Motor neuron (in vitro differentiated cells): ENCODE measurements at regions not wholly inside any gene's neighbourhood (a gene's known extent, or its start where the extent isn't known, plus 50 kb on each side); places are given as distances from the start of the nearest gene placed in this dataset.

Source experiments
- ATAC-seq, 8 experiments: fragments of 200-7000 bp; cut with Tn5 transposase; replicated peaks in 6 of 8; 2 replicates each; pipeline ENCODE4 v1.8.0; 2021; ENCODE audit warnings: mild to moderate bottlenecking in 8 of 8, moderate library complexity in 8 of 8
- H3K27ac ChIP-seq, 2 donors: fragments of 250-450 bp; sonication (Bioruptor Pico); 2 replicates each; pipeline ENCODE4 v1.9.0; 2021; ENCODE audit warnings: antibody characterized with exemption in 2 of 2, mild to moderate bottlenecking in 2 of 2, moderate library complexity in 1 of 2
- H3K4me1 ChIP-seq, 2 donors: fragments of 250-450 bp; sonication (Bioruptor Pico); replicated peaks in 1 of 2; 2 replicates each; pipeline ENCODE4 v1.6.1; 2021; ENCODE audit warnings: antibody characterized with exemption in 2 of 2, mild to moderate bottlenecking in 2 of 2, moderate library complexity in 1 of 2
- H3K4me3 ChIP-seq, 5 donors: fragments of 250-450 bp; sonication (Bioruptor Pico); 2 replicates each; pipeline ENCODE4 v1.9.0; 2021; ENCODE audit warnings: antibody characterized with exemption in 5 of 5, mild to moderate bottlenecking in 5 of 5, moderate library complexity in 4 of 5
- WGBS, 10 experiments: fragments of 450-650 bp; shearing (Covaris generic); methylation state at CpG; one replicate each; pipeline ENCODE4 v1.0.0; 2022; 5-methylcytosine and 5-hydroxymethylcytosine counted together
- in situ Hi-C, 9 experiments: fragments of 400-800 bp; cut with MboI; loops; one replicate each; pipeline ENCODE4 v1.15.0; 2021; ENCODE audit warnings: low sequenced_read_pairs in 9 of 9, low pct_unique_long_range_greater_than_20kb in 2 of 9; ENCODE audit not compliant: unreplicated experiment in 9 of 9

DNA sequence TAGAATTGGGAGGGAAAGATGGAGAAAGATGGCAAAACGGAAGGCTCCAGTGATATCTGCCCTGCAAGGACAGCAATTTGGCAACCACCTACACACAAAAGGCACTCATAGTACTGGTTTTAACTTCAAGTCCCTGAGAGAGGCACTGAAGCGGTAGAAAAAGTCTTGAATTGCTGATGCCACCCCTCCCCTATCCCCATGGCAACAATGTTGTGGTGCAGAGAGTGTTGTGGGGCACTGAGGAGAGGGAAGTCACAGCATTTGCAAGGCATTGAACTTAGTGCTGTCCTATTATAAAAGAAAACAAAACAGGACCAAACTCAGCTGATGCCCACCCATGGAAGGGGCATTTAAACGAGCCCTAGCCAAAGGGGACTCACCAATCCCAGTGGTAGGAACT, 343.7 kb downstream of the HAO1 start:
- peak in 5 of 8 experiments; percentile 38 to 99 (median 42) for ATAC-seq

DNA sequence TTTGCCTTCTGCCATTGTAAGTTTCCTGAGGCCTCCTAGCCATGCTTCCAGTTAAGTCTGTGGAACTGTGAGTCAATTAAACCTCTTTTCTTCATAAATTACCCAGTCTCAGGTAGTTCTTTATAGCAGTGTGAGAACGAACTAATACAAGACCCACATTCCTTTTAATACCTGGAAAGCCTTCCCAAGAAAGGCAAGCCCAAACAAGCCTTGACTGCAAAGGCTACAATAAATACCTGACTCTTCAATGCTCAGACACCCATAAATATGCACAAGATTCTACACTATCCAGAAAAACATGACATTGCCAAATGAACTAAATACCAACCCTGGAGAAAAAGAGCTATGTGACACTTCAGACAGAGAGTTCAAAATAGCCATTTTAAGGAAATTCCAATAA, 338.8 kb downstream of the HAO1 start:
- H3K4me3 ChIP-seq: no peak overlapping the region
- no peaks in the 10 kb centered on the region for H3K4me1 ChIP-seq
- 29 to 83% (median 75%) methylated on average over 1 of the region's 1 CpG; no CpG with 5 or more reads in 3 of the 10 experiments for WGBS, 10 experiments
- in situ Hi-C loops: no loop called here
- H3K27ac ChIP-seq: no peak overlapping the region
- no peak for ATAC-seq

More for the DNA sequence above, 343.7 kb downstream of the HAO1 start:
- Histone ChIP-seq H3K4me1 (no peaks in the 10 kb centered on the region), H3K27ac (no peak overlapping the region), H3K4me3 (no peak overlapping the region)
- in situ Hi-C loops: no loop called here
- WGBS, 10 experiments: 0 to 45% (median 30%) methylated on average over 2 to 3 of the region's 3 CpGs; no CpG with 5 or more reads in 4 of the 10 experiments

DNA sequence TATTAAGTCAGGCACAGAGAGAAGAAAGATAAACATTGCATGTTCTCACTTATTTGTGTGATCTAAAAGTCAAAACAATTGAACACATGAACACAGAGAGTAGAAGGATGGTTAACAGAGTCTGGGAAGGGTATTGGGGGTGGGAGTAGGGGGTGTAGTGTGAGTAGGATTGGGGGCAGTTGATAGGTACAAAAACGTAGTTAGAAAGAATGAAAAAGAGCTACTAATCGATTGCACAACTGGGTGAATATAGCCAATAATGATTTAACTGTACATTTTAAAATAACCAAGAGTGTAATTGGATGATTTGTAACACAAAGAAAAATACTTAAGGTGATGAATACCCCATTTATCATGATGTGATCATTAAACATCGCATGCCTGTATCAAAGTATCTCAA, 333.3 kb downstream of the HAO1 start:
- ATAC-seq: no peak
- in situ Hi-C loops: no loop called here
- Histone ChIP-seq H3K4me1 (no peaks in the 10 kb centered on the region), H3K27ac (no peak overlapping the region), H3K4me3 (no peak overlapping the region)
- 26 to 91% (median 60%) methylated on average over 1 to 3 of the region's 3 CpGs; no CpG with 5 or more reads in 3 of the 10 experiments for WGBS, 10 experiments

DNA sequence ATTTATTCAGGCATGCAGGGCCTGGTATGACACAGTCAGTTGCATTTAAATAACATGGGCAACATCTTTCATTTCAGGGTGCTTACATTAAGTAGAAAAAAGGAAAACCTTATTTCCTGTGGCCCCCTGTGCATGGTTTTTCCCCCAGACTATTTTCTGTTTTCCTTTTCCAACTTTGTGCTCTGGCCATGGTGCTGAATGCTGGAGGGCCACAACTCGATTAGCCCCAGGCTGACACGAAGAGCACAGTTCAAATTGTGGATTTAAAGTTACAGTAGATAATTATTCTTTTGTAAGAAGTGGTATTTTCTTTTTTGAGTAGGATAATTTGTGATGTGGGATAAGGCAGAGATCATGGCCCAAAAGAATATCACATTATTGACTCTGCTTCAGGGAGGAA, 332.0 kb downstream of the HAO1 start:
- in situ Hi-C loops: no loop called here
- WGBS, 10 experiments: 0 to 17% (median 0%) methylated on average over 1 to 2 of the region's 2 CpGs; no CpG with 5 or more reads in 3 of the 10 experiments
- ATAC-seq: no peak
- Histone ChIP-seq H3K27ac (no peak overlapping the region), H3K4me3 (no peak overlapping the region), H3K4me1 (no peaks in the 10 kb centered on the region)

DNA sequence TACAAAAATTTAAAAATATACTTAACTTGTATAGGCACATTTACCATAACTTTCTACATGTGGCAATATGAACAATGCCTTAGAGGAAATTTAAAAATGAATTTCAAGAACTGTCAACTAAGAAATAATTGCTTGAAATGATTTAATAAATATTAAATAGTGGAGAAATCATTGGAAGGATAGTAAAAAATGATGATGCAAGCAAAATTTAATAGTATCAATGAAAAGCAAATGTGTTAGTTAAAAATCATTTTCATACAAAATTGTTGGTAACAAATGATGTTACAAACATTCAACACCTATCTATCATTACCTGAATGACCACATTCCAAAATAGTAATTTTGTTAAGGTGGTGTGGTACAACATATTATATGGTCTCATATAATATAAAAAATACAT, 331.0 kb downstream of the HAO1 start:
- H3K4me3 ChIP-seq: no peak overlapping the region
- H3K27ac ChIP-seq: no peak overlapping the region
- no peak for ATAC-seq
- in situ Hi-C loops: no loop called here
- H3K4me1 ChIP-seq: no peaks in the 10 kb centered on the region

DNA sequence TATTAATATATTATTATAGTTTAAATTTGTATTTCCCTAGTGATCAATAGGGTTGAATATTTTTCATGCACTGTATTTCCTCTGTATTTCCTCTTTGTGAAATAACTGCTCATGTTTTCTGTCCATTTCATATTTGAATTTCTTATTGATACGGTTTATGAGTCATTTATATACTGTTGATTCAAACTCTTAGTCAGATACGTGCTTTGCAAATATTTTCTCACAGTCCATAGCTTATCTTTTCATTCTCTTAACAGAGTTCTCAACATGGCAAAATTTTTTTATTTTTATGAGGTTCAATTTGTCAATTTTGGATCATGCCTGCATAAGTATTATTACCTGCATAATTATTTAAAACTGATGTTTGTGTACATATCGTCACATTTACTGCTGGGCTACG, 329.6 kb downstream of the HAO1 start:
- WGBS, 10 experiments: 35 to 93% (median 63%) methylated on average over 1 to 4 of the region's 4 CpGs
- Histone ChIP-seq H3K4me3 (no peak overlapping the region), H3K4me1 (no peaks in the 10 kb centered on the region), H3K27ac (no peak overlapping the region)
- ATAC-seq: no peak
- in situ Hi-C loops: no loop called here

DNA sequence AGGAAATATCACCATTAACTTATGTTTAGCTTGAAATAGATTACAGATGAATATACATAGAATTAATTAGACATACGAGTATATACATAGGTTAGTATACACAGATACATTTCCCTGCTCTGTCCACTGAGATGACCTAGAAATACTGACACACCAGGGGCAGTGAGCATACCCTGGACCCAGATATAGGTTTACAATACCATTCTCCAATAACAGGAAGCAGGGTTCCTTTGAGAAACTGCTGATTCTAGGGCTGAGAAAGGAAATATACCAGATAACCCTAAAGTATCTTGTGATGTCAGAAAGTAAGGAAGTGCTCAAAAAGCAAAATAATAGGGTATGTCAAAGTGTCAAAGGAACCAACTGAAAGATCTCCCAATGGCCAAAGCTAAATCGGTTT, 322.5 kb downstream of the HAO1 start:
- ATAC-seq: no peak
- Histone ChIP-seq H3K4me1 (no peaks in the 10 kb centered on the region), H3K27ac (no peak overlapping the region), H3K4me3 (no peak overlapping the region)
- WGBS, 10 experiments: 29 to 91% (median 54%) methylated on average over 1 to 2 of the region's 2 CpGs; no CpG with 5 or more reads in 1 of the 10 experiments
- in situ Hi-C loops: no loop called here

DNA sequence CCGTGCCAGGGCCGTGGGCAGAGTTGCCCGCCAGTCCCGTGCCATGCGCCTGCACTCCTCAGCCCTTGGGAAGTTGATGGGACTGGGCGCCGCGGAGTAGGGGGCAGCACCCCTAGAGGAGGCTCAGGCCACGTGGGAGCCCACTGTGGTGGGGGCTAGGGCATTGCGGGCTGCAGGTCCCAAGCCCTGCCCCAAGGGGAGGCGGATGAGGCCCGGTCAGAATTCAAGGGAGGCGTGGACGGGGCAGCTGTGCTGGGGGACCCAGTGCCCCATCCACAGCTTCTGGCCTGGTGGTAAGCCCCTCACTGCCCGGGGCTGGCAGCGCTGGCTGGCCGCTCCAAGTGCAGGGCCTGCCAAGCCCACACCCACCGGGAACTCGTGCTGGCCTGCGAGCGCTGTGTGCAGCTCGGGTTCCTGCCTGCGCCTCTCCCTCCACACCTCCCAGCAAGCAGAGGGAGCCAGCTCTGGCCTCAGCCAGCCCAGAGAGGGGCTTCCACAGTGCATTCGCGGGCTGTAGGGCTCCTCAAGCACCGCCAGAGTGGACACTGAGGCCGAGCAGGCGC, 317.8 kb downstream of the HAO1 start:
- in situ Hi-C loops: no loop called here
- H3K4me1 ChIP-seq: no peaks in the 10 kb centered on the region
- WGBS, 10 experiments: 92 to 100% (median 96%) methylated on average over 3 to 10 of the region's 28 CpGs; no CpG with 5 or more reads in 5 of the 10 experiments
- no peak for ATAC-seq
- H3K27ac ChIP-seq: no peak overlapping the region
- H3K4me3 ChIP-seq: no peak overlapping the region

DNA sequence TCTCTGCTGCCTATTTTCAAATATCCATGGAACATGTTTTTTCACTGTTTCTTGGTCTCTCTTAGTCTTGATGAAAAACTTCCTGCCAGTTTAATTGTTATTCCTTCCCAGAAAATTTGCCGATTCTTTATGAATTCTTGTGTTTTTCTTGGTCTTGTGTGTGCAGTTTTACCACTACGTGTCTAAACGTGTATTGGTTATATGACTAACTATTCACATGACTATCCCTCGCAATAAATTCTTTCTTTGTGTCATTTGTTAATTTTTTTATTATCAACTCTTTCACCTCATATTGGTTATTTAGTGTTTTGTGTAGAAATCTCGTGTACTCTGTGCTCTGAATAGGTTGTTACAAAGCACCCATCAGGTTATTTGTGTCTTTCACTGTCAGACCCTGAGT, 315.4 kb downstream of the HAO1 start:
- WGBS, 10 experiments: 60 to 96% (median 85%) methylated on average over 1 to 5 of the region's 5 CpGs
- no peak for ATAC-seq
- Histone ChIP-seq H3K4me3 (no peak overlapping the region), H3K4me1 (no peaks in the 10 kb centered on the region), H3K27ac (no peak overlapping the region)
- in situ Hi-C loops: no loop called here

DNA sequence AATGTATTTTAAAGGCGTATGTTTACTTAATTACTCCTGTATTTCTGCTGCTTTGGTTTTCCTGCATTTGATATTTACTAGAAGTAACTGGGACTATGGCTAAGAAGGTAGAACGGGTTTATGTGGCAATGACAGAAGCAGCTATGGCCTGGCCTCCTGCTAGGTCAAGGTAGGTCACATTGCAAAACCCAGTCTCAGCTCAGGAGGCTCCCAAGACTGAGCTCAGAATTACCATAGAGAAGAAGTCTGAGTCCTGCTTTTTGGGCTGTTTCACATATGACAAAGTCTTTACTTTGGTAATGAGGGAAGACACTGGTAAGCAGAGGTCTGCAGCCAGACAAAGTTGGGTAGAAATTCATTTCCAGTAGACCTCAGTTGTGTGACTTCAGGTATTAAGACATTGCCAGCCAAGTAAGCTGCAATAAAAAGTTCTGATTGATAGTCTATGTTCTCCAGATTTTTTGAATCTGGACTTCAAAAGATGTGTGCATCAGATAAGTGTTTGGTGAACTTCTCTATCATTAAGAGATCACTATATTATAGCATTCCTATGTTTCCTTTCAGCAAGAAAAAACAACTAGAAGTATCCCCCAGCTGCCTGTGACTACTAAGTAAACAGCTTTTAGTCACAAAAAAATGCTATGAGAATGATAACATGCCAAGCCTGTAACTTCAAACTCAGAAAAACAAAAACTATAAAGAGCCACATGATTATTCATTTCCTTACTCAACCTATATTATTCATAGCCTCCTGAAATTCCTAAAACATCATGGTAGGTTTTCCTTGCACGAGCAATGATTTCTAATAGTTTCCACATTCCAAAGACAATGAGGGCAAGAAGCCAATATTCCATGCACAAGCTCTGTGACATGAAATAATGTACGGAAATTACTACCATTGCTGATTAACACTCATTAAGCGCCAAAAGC, 312.3 kb downstream of the HAO1 start:
- ATAC-seq: peak in 1 of 8 experiments; percentile 23
- H3K27ac ChIP-seq: no peak overlapping the region
- WGBS, 10 experiments: 27 to 100% (median 74%) methylated on average over 2 to 5 of the region's 5 CpGs
- in situ Hi-C loops: no loop called here
- no peaks in the 10 kb centered on the region for H3K4me1 ChIP-seq
- no peak overlapping the region for H3K4me3 ChIP-seq

DNA sequence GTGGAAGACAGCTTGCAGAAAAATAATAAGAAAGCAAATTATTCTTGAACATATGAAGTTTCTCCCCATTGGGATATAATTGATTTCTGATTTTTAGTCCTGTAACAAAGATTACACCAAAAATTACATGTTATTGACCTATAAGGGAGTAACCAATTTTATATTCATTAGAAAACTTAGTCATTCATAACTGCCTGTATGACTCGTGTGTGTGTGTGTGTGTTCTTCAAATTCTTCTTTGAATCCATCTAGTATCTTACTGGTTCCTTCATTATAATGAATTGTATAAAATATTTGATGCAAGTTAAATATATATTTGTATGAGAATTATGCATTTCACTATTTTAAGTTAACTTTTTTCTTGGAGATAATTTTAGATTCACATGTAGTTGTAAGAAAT, 310.4 kb downstream of the HAO1 start:
- in situ Hi-C loops: no loop called here
- no peak overlapping the region for H3K27ac ChIP-seq
- H3K4me3 ChIP-seq: no peak overlapping the region
- no peaks in the 10 kb centered on the region for H3K4me1 ChIP-seq
- 29 to 89% (median 45%) methylated on average over 1 of the region's 1 CpG; no CpG with 5 or more reads in 1 of the 10 experiments for WGBS, 10 experiments
- ATAC-seq: no peak

DNA sequence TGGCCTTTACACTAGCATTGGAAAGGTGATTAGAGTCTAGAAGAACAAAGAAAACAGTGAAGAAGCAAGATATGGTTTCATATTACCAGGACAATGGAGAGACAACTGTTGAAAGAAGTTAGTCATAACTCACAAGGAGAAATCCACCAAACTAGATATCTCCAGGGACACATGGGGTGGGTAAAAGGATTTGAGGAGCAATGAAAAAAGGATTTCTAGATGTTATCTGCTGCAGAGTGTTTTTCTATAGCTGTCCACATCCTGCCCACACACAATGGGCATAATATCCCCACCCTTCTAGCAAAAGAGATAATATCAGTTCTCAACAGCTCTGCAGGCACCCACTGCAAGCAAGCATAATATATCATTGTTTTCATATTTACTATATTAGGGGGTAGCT, 303.1 kb downstream of the HAO1 start:
- no peak overlapping the region for H3K27ac ChIP-seq
- in situ Hi-C loops: no loop called here
- no peak for ATAC-seq
- no peak overlapping the region for H3K4me3 ChIP-seq
- H3K4me1 ChIP-seq: no peaks in the 10 kb centered on the region

DNA sequence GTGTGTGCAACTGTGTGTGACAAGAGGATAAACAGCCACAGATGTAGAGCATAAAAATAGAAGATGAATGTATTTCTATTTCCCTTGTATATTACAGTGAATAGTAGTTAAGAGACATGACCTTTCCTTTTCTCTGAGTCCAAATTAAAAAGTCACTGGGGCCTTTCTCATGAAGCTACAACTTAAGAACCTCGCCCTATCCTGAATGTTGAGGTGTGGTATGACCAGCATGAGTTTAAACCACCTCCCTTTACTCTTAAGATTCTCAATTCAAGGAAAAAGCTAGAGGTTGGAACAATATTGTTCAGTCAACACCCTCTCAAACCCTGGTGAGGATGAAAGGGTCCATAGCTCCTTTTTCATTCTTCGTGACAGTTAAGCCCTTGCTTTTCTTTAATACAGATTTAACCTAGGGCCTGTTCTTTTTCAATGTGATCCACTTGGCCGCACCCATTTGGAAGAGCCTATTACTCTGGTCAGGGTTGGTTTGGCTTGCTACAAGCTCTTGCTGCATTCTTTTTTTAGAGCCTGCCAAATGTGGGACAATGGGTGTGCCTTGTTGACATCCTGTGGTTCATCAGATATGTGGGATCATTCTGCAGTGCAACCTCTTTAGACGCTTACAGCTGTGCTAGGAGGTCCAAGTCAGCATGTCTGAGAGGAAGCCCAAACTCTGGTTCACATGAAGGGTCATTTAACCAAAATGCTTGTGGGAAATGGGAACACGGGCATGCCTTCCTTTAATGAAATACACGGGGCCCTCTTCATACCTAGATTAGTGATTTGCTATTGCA, 290.0 kb downstream of the HAO1 start:
- no peak overlapping the region for H3K4me3 ChIP-seq
- H3K27ac ChIP-seq: no peak overlapping the region
- ATAC-seq: peak in 2 of 8 experiments; percentile 93 to 94
- H3K4me1 ChIP-seq: no peaks in the 10 kb centered on the region
- WGBS, 10 experiments: 0 to 93% (median 69%) methylated on average over 1 to 6 of the region's 6 CpGs; no CpG with 5 or more reads in 1 of the 10 experiments
- in situ Hi-C loops: no loop called here
